GM21447 (cell line): ENCODE measurements at regions not wholly inside any gene's neighbourhood (a gene's known extent, or its start where the extent isn't known, plus 50 kb on each side); places are given as distances from the start of the nearest gene placed in this dataset.

Experiments
- ATAC-seq: cut with Tn5 transposase; IDR thresholded peaks from one replicate; pipeline ENCODE4 v1.9.1; 2021; ENCODE audit not compliant: unreplicated experiment

- ATAC-seq: no peak
Observed at GRCh38 chr20:24813496-24813895, 135.6 kb upstream of the CST7 start.

DNA sequence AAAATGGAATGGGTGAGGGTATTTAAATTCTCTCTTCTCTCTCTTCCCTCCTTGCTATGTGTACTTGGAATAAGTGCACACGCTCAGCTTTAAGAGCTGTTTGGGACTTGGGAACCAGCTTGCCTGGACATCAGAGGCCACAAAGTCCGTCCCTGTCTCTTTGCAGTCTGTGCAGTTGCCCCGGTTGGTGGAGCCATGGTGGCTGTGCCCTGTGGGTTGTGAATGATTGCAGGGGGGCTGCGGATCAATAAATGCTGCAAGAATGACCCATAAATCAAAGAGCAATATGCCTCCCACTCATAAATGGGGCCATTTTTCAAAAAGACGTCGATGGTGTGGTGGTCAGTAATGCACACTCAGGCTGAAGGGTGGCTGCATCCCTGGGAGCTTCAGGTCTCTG lies 135.1 kb upstream of the CST7 start:
- ATAC-seq: no peak

DNA sequence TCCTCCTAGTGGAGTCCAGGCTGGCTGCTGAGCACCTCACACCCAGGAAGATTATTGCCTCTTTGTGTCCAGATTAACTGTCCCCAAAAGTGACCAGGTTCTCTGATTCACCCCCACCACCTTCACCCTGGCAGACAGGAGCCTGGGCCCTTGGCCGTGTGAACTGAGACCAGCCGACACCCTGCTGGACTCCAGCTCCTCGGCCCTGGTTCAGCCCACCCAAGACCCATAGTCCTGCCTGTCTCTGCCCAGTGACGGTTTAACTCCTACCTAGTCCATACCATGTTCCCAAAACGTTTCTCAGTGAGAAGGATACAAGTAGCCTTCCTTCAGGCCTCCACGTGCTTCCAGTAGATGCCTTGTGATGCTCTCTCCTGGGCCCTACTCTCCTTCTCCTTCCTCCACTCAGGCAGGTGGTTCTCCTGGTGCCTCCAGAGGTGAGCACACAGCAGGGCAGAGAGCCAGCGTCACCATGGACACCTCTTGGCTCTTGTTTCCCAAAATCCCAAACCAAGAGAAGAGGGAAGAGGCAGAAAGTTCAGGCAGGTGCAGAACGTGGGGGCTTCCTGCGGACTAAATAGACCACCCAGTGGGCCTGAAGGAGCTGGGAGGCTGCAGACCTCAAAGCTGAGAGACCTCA lies 134.4 kb upstream of the CST7 start:
- no peak for ATAC-seq

DNA sequence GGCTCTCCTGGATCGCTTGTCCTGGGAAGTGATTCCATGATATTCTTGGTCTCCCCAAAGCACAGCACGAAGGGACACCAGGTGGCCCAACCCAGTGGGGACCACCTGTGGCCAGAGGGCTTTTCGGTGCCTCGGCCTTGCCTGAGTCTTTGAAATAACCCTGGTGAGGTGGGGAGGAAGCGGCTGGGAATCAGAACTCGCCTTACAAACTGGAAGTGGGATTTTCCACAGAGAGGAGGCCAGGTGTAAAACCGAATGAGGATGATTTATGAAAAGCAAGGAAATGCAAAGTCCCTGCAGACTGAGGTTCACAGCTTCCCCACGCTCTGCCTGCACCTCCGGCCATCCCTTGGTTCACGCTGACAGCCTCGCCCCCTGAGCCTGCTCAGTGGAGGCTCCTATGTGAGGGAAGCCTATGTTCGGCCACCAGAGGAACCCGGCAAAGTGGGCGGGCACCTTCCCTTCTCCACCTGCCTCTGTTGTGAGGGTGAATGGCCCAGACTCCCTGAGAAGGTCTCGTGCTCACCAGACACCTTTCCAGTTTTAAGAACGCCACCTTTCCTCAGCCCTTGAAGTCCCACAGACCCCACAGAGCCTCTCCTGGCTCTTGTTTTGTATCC lies 133.8 kb upstream of the CST7 start:
- no peak for ATAC-seq

DNA sequence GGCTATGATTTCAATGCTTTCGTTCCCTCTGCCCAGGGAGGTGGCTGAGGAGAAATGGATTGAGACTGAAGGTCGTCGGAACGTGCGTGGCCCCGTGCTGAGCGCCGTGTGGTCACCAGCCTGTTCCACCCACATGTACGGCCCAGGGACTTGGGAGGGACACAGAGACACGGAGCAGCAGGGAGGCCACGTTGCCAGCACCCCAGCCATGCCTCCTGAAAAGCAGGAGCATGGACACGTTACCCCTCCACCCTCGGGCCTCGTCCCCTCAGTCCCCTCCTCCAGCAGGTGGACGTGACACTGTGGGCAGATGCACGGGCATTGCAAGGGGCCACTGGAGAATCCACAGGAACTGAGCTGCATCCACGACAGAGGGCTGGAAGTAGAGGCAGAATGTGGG lies 133.1 kb upstream of the CST7 start:
- no peak for ATAC-seq

DNA sequence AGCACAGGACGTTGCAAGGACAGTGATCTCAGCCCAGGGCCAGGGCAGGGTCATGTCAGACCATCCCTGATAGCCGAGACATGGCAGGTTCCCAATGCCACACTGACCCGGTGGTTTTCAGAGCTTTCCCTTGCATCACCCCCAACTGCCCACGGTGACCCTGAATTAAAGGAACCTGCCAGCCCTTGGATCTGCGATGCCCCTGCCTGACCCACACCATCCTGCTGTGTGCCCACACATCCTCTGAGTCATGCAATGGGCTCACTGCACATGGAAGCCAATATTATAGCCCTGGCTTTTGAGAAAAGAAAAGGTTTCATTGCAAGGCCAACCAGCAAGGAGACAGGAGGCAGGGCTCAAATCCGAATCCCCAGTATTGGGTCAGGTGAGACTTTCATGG lies 132.6 kb upstream of the CST7 start:
- no peak for ATAC-seq

GRCh38 chr20:24816907-24817306 lies 132.2 kb upstream of the CST7 start:
- ATAC-seq: no peak

DNA sequence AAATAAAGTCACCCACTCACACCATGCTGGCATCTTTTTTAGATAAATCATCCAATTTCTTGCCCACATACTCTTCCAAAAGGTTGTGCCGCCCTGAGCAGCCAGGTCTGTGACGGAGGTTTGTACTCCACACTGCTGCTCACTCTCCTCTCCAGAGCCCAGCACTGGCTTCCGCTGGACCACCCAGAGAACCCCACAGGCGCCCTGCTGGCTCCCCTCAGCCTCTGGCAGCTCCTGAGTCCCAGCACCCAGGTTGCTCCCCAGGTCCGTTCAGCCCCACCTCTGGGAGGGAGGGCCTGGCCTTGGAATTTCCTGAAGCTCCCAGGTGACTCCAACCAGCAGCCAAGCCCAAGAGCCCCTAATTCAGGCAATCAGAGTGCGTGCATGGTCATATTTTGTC lies 131.7 kb upstream of the CST7 start:
- no peak for ATAC-seq

DNA sequence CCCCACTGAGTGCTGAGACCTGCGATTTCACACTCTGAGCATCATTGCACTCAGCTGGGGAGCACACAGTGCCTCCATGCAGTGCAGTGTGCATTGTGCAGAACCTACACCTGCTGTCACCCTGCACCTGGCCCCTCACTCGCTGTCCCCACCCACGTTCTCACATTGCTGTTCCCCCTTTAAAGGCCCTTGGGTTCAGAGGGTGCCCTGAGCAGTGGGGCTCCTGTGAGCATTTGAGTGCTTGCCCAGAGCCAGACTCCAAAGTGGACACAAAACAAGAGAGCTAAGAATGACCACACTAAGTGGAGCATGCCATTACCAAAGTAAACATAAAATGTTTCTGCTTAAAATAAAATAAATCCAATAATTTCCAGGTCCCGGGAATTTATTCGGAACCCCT lies 131.0 kb upstream of the CST7 start:
- ATAC-seq: no peak

DNA sequence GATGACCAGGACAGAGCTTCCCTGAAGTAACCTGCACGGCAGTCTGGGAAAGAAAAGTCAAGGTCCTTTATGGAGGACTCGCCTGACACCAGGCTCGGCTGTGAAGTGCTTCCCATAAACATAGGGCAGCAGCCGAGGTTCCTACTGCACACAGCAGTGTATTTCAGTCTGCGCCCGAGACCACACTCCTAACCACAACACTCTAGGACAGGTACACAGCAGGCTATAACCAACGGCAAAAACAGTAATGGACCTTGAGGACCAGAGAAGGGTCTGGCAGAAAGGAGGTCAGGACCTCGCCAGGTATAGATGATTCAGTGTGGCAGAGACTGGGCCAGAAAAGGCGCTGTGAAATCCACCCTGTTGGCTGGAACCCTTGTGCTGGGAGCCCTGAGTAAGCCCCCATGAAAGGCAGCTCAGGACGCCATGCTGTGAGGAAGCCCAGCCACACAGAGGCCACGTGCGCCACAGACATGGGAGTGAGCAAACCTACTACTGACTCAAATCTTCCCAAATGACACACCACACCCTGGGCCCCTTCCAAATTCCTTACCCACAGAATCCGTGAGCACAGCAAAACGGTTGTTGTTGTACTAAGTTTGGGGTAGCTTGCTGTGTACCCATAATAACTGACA lies 129.6 kb upstream of the CST7 start:
- ATAC-seq: no peak

DNA sequence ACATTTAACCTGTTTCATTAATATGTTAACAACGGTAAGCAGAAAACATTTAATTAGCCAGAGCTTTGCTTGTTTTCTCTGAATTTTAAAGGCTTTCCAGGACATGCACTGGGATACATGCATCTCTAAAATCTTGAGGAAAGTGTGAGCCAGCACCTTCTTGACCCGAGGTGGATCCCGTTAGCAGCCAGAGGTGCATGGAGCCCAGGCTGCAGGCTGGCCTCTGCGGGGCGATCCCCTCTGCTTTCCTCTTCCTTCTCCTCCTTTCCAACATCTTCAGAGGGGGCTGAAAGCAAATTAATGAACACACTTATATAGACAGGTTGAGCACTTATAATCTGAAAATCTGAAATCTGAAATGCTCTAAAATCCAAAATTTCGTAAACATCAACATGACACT lies 128.7 kb upstream of the CST7 start:
- no peak for ATAC-seq

GRCh38 chr20:24821391-24821790 lies 127.7 kb upstream of the CST7 start:
- no peak for ATAC-seq

- ATAC-seq: no peak
Observed at GRCh38 chr20:24823176-24823784, 125.8 kb upstream of the CST7 start.

- ATAC-seq: no peak
Observed at GRCh38 chr20:24823989-24824693, 124.9 kb upstream of the CST7 start.

- ATAC-seq: no peak
Observed at GRCh38 chr20:24825591-24825990, 123.5 kb upstream of the CST7 start.

- ATAC-seq: no peak
Observed at GRCh38 chr20:24827603-24828295, 121.3 kb upstream of the CST7 start.

DNA sequence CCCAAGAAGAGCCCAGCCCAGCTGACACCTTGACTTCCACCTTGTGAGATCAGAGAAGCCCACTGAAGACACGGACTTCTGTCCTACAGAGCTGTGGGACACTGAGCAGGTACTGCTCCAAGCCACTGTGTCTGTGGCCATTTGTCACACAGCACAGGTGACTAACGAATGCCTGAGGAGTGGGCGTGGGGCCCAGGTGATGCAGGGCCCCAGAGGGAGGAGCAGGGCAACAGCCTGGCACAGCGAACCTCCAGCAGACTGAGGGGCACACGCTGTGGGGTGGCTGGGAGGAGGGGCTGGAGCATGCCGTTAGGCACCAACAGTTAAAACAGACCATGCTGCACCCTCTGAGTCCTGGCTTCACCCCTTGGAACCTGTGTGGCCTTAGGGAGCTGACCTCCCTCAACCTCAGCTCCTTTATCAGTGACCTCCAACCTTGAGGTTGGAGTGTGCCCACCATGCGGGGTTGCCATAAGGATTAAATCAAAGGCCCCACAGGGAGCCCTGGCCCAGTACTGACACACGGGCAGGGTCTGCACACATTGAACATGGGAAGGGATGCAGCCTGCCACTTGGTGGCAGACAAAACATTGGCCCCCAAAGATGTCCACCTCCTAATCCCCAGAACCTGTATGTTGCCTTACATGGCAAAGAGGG lies 119.9 kb upstream of the CST7 start:
- no peak for ATAC-seq

- ATAC-seq: no peak
Observed at GRCh38 chr20:24829649-24830370, 119.3 kb upstream of the CST7 start.

DNA sequence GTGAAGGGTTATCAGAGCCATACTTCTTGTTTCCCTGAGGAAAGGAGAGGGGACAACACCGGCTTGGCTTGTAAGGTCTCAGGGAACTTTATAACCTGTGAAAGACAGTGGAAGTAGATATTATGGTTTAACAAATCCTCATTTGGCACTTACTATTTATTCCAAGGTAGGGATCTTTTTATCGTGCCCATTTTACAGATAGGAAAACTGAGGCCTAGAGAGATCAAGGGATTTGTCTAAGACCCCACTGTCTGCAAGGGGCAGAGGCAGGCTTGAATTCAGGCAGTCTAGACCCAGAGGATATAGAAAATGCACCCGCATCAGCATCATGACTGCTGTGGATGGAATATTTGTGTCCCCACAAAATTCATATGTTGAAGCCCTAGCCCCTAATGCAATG lies 118.4 kb upstream of the CST7 start:
- no peak for ATAC-seq

- ATAC-seq: no peak
Observed at GRCh38 chr20:24831232-24831631, 117.8 kb upstream of the CST7 start.
